Cardiac septum (tissue), 1 donor: ENCODE measurements at regions not wholly inside any gene's neighbourhood (a gene's known extent, or its start where the extent isn't known, plus 50 kb on each side); places are given as distances from the start of the nearest gene placed in this dataset.

ENCODE experiments used
- DNase-seq: peaks from one replicate; pipeline ENCODE4 v3.0.0-alpha.2; 2020; ENCODE audit warnings: low spot score
- intact Hi-C: fragments of 100-400 bp; cut with DNase I; formaldehyde crosslinking; loops from one replicate; pipeline ENCODE4 v1.14.0; 2022
- donor health status: DM: no; HTN: no; CAD: no.

GRCh38 chr1:228905701-228906101 lies 170.4 kb downstream of the RHOU start:
- intact Hi-C loops = no loop called here
- DNase-seq = no peak

GRCh38 chr1:228906223-228906860 lies 171.1 kb downstream of the RHOU start:
- intact Hi-C loops = no loop called here
- no peak for DNase-seq

- intact Hi-C loops = no loop called here
- no peak for DNase-seq
Measured at GRCh38 chr1:228911225-228912210, 176.2 kb downstream of the RHOU start.

- DNase-seq = no peak
- intact Hi-C loops = no loop called here
Measured at GRCh38 chr1:228913626-228914414, 178.5 kb downstream of the RHOU start.

- intact Hi-C loops = no loop called here
- no peak for DNase-seq
Measured at GRCh38 chr1:228914700-228915099, 179.4 kb downstream of the RHOU start.

GRCh38 chr1:228917342-228917741 lies 182.1 kb downstream of the RHOU start:
- DNase-seq = no peak
- intact Hi-C loops = no loop called here

- intact Hi-C loops = no loop called here
- DNase-seq = no peak
Measured at GRCh38 chr1:228917755-228918154, 182.5 kb downstream of the RHOU start.

GRCh38 chr1:228918335-228918734 lies 183.1 kb downstream of the RHOU start:
- no peak for DNase-seq

GRCh38 chr1:228919914-228920313 lies 184.6 kb downstream of the RHOU start:
- intact Hi-C loops = no loop called here
- DNase-seq = no peak

More at GRCh38 chr1:228918335-228918734, 183.1 kb downstream of the RHOU start:
- intact Hi-C loops = no loop called here

GRCh38 chr1:228920831-228921230 lies 185.6 kb downstream of the RHOU start:
- DNase-seq = no peak
- intact Hi-C loops = no loop called here

GRCh38 chr1:228921481-228921880 lies 186.2 kb downstream of the RHOU start:
- no peak for DNase-seq
- intact Hi-C loops = no loop called here

GRCh38 chr1:228922722-228923376 lies 187.6 kb downstream of the RHOU start:
- intact Hi-C loops = no loop called here
- no peak for DNase-seq

GRCh38 chr1:228923973-228924686 lies 188.9 kb downstream of the RHOU start:
- intact Hi-C loops = no loop called here
- DNase-seq = no peak

GRCh38 chr1:228925691-228926090 lies 190.4 kb downstream of the RHOU start:
- intact Hi-C loops = no loop called here
- no peak for DNase-seq

GRCh38 chr1:228927421-228927820 lies 192.1 kb downstream of the RHOU start:
- intact Hi-C loops = no loop called here
- no peak for DNase-seq

- DNase-seq = no peak
- intact Hi-C loops = no loop called here
Measured at GRCh38 chr1:228927946-228928898, 192.9 kb downstream of the RHOU start.

- intact Hi-C loops = no loop called here
- DNase-seq = no peak
Measured at GRCh38 chr1:228929476-228930027, 194.3 kb downstream of the RHOU start.
